Liver (tissue), 8 donors: ENCODE measurements at regions not wholly inside any gene's neighbourhood (a gene's known extent, or its start where the extent isn't known, plus 50 kb on each side); places are given as distances from the start of the nearest gene placed in this dataset.

ENCODE experiments used
- DNase-seq: peaks from one replicate; pipeline ENCODE4 v3.0.0-alpha.2; 2017; ENCODE audit warnings: low spot score
- H3K27ac ChIP-seq, 2 donors: one replicate each; pipeline ENCODE4 v1.7.0; 2013; ENCODE audit warnings: inconsistent platforms in 2 of 2, low read length in 2 of 2, control low read depth in 1 of 2, low read depth in 1 of 2, mild to moderate bottlenecking in 1 of 2
- H3K27me3 ChIP-seq, 4 donors: one replicate each; pipeline versions ENCODE4 v1.6.1 to v1.7.0; 2013; ENCODE audit warnings: low read length in 3 of 4, inconsistent platforms in 1 of 4, mild to moderate bottlenecking in 1 of 4, moderate library complexity in 1 of 4; ENCODE audit not compliant: control insufficient read depth in 4 of 4, insufficient read depth in 4 of 4
- H3K36me3 ChIP-seq, 4 donors: one replicate each; pipeline versions ENCODE4 v1.6.1 to v1.7.0; 2013; ENCODE audit warnings: low read length in 3 of 4, mild to moderate bottlenecking in 3 of 4, low read depth in 1 of 4, moderate library complexity in 1 of 4; ENCODE audit not compliant: control insufficient read depth in 4 of 4, insufficient read depth in 3 of 4
- H3K4me1 ChIP-seq, 4 donors: one replicate each; pipeline versions ENCODE4 v1.6.1 to v1.7.0; 2013; ENCODE audit warnings: low read length in 3 of 4, mild to moderate bottlenecking in 3 of 4, moderate library complexity in 1 of 4; ENCODE audit not compliant: control insufficient read depth in 4 of 4, insufficient read depth in 4 of 4
- H3K4me3 ChIP-seq, 3 donors: one replicate each; pipeline versions ENCODE4 v1.6.1 to v1.7.0; 2013; ENCODE audit warnings: low read length in 3 of 3, control low read depth in 1 of 3, low read depth in 1 of 3, mild to moderate bottlenecking in 1 of 3
- H3K9ac ChIP-seq, 2 donors: one replicate each; pipeline ENCODE4 v1.7.0; 2013; ENCODE audit warnings: low read length in 2 of 2, mild to moderate bottlenecking in 2 of 2, moderate library complexity in 2 of 2, control low read depth in 1 of 2, low read depth in 1 of 2
- H3K9me3 ChIP-seq, 4 donors: one replicate each; pipeline versions ENCODE4 v1.6.1 to v1.7.0; 2013; ENCODE audit warnings: low read length in 3 of 4; ENCODE audit not compliant: control insufficient read depth in 4 of 4
- EGR1 ChIP-seq, 2 donors: IDR thresholded peaks; 2 replicates each; pipeline ENCODE4 v1.6.1; 2016 to 2018; ENCODE audit warnings: antibody characterized with exemption in 2 of 2, low read depth in 2 of 2
- FOXA1 ChIP-seq: IDR thresholded peaks from 2 replicates; pipeline ENCODE4 v1.6.1; 2016; ENCODE audit warnings: antibody characterized with exemption
- FOXA2 ChIP-seq: IDR thresholded peaks from 2 replicates; pipeline ENCODE4 v1.6.1; 2016; ENCODE audit warnings: antibody characterized with exemption
- GABPA ChIP-seq, 2 donors: IDR thresholded peaks in 1 of 2; conservative IDR thresholded peaks in 1 of 2; 2 replicates each; pipeline ENCODE4 v1.6.1; 2016; ENCODE audit warnings: antibody characterized with exemption in 2 of 2, mild to moderate bottlenecking in 1 of 2, moderate library complexity in 1 of 2
- HNF4A ChIP-seq, 2 donors: conservative IDR thresholded peaks; 2 replicates each; pipeline ENCODE4 v1.6.1; 2016; ENCODE audit warnings: antibody characterized with exemption in 2 of 2, mild to moderate bottlenecking in 2 of 2
- HNF4G ChIP-seq: IDR thresholded peaks from 2 replicates; pipeline ENCODE4 v1.6.1; 2016; ENCODE audit warnings: antibody characterized with exemption
- JUND ChIP-seq, 2 donors: IDR thresholded peaks; 2 replicates each; pipeline ENCODE4 v1.6.1; 2016; ENCODE audit warnings: antibody characterized with exemption in 2 of 2
- NR2F2 ChIP-seq: IDR thresholded peaks from 2 replicates; pipeline ENCODE4 v1.6.1; 2016; ENCODE audit warnings: antibody characterized with exemption
- RAD21 ChIP-seq, 2 donors: IDR thresholded peaks; 2 replicates each; pipeline ENCODE4 v1.6.1; 2016; ENCODE audit warnings: antibody characterized with exemption in 2 of 2, mild to moderate bottlenecking in 2 of 2
- RXRA ChIP-seq, 2 donors: IDR thresholded peaks; 2 replicates each; pipeline ENCODE4 v1.6.1; 2017 to 2018; ENCODE audit warnings: antibody characterized with exemption in 2 of 2, mild to moderate bottlenecking in 1 of 2
- SP1 ChIP-seq: IDR thresholded peaks from 2 replicates; pipeline ENCODE4 v1.6.1; 2018; ENCODE audit warnings: antibody characterized with exemption, mild to moderate bottlenecking
- TAF1 ChIP-seq: conservative IDR thresholded peaks from 2 replicates; pipeline ENCODE4 v1.6.1; 2016; ENCODE audit warnings: antibody characterized with exemption, mild to moderate bottlenecking
- YY1 ChIP-seq: IDR thresholded peaks from 2 replicates; pipeline ENCODE4 v1.6.1; 2016; ENCODE audit warnings: antibody characterized with exemption, mild to moderate bottlenecking
- WGBS: extraction: QIAGEN DNeasy Blood & Tissue Kit; methylation state at CpG from one replicate; pipeline ENCODE4 v1.1.7; 2013; 5-methylcytosine and 5-hydroxymethylcytosine counted together
- TF ChIP-seq, protein P1 (sequence below): IDR thresholded peaks from 2 replicates; pipeline ENCODE4 v1.6.1; 2016; ENCODE audit warnings: antibody characterized with exemption
- TF ChIP-seq, protein P2 (sequence below): IDR thresholded peaks from 2 replicates; pipeline ENCODE4 v1.6.1; 2016; ENCODE audit warnings: antibody characterized with exemption
- TF ChIP-seq, protein P3 (sequence below): fragments of 150-350 bp; IDR thresholded peaks from 2 replicates; pipeline ENCODE4 v1.5.1; 2017; ENCODE audit warnings: improper control_type of control experiment, low read depth, low read length; ENCODE audit not compliant: missing input control
- TF ChIP-seq, protein P4 (sequence below): IDR thresholded peaks from 2 replicates; pipeline ENCODE4 v1.6.1; 2016; ENCODE audit warnings: antibody characterized with exemption
- TF ChIP-seq, protein P5 (sequence below): IDR thresholded peaks from 2 replicates; pipeline ENCODE4 v1.6.1; 2016; ENCODE audit warnings: antibody characterized with exemption, mild to moderate bottlenecking
- donor health status: healthy.
- donor health status: healthy.
- donor health status: healthy.
- donor health status: healthy.
- donor health status: healthy.

DNA sequence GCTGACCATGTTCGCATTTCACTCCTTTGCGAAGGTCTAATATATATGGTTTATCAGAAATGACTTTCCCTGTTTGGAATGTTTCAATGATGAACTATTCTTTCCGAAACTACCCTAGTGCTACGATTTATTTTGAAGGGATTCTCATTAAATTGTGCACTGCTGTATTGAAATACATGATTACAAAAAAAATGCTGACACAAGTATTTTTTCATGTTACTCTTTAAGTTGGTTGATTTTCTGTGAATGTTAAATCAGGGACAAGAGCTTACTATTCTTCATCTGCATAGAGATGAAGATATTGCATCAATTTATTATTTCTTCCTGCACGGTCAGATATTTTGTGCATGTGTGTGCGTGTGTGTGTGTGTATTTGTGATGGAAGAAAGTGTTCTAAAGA lies 731.5 kb upstream of the AGA start (continued):
- TF ChIP-seq, protein P1, sequence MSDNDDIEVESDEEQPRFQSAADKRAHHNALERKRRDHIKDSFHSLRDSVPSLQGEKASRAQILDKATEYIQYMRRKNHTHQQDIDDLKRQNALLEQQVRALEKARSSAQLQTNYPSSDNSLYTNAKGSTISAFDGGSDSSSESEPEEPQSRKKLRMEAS = no peak
- TF ChIP-seq FOXA1 (no peak), TAF1 (no peak), RAD21 (IDR thresholded peaks at IDR 0.05) (no peak), EGR1 (IDR thresholded peaks at IDR 0.05; ENCODE audit: low read depth in 2 of 2) (no peak), RXRA (IDR thresholded peaks at IDR 0.05) (no peak)
- TF ChIP-seq, protein P2, sequence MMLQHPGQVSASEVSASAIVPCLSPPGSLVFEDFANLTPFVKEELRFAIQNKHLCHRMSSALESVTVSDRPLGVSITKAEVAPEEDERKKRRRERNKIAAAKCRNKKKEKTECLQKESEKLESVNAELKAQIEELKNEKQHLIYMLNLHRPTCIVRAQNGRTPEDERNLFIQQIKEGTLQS = no peak
- TF ChIP-seq, protein P3, sequence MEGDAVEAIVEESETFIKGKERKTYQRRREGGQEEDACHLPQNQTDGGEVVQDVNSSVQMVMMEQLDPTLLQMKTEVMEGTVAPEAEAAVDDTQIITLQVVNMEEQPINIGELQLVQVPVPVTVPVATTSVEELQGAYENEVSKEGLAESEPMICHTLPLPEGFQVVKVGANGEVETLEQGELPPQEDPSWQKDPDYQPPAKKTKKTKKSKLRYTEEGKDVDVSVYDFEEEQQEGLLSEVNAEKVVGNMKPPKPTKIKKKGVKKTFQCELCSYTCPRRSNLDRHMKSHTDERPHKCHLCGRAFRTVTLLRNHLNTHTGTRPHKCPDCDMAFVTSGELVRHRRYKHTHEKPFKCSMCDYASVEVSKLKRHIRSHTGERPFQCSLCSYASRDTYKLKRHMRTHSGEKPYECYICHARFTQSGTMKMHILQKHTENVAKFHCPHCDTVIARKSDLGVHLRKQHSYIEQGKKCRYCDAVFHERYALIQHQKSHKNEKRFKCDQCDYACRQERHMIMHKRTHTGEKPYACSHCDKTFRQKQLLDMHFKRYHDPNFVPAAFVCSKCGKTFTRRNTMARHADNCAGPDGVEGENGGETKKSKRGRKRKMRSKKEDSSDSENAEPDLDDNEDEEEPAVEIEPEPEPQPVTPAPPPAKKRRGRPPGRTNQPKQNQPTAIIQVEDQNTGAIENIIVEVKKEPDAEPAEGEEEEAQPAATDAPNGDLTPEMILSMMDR = no peak

DNA sequence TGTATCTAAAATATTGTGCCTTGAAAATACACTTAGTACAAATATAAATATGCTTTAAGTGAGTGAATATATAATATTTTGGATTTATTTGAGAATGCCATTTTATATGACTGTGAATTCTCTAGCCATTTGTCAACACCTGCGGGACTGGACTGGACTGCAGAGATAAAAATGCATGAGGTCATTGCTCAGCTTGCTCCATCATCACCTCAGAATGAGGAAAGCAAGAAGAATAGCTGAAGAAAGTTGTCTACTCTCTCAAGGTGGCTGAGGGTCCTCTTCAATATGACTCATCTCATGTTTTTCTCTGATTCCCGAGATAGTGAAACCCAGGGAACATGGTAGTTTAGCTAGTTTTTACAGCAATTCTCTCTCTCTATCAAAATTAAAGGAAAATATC lies 732.5 kb upstream of the AGA start:
- TF ChIP-seq, protein P2 = no peak
- TF ChIP-seq, protein P4, sequence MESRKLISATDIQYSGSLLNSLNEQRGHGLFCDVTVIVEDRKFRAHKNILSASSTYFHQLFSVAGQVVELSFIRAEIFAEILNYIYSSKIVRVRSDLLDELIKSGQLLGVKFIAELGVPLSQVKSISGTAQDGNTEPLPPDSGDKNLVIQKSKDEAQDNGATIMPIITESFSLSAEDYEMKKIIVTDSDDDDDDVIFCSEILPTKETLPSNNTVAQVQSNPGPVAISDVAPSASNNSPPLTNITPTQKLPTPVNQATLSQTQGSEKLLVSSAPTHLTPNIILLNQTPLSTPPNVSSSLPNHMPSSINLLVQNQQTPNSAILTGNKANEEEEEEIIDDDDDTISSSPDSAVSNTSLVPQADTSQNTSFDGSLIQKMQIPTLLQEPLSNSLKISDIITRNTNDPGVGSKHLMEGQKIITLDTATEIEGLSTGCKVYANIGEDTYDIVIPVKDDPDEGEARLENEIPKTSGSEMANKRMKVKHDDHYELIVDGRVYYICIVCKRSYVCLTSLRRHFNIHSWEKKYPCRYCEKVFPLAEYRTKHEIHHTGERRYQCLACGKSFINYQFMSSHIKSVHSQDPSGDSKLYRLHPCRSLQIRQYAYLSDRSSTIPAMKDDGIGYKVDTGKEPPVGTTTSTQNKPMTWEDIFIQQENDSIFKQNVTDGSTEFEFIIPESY = no peak
- no peak for TF ChIP-seq FOXA2
- TF ChIP-seq FOXA1 = no peak
- TF ChIP-seq TAF1 = no peak
- TF ChIP-seq, protein P5, sequence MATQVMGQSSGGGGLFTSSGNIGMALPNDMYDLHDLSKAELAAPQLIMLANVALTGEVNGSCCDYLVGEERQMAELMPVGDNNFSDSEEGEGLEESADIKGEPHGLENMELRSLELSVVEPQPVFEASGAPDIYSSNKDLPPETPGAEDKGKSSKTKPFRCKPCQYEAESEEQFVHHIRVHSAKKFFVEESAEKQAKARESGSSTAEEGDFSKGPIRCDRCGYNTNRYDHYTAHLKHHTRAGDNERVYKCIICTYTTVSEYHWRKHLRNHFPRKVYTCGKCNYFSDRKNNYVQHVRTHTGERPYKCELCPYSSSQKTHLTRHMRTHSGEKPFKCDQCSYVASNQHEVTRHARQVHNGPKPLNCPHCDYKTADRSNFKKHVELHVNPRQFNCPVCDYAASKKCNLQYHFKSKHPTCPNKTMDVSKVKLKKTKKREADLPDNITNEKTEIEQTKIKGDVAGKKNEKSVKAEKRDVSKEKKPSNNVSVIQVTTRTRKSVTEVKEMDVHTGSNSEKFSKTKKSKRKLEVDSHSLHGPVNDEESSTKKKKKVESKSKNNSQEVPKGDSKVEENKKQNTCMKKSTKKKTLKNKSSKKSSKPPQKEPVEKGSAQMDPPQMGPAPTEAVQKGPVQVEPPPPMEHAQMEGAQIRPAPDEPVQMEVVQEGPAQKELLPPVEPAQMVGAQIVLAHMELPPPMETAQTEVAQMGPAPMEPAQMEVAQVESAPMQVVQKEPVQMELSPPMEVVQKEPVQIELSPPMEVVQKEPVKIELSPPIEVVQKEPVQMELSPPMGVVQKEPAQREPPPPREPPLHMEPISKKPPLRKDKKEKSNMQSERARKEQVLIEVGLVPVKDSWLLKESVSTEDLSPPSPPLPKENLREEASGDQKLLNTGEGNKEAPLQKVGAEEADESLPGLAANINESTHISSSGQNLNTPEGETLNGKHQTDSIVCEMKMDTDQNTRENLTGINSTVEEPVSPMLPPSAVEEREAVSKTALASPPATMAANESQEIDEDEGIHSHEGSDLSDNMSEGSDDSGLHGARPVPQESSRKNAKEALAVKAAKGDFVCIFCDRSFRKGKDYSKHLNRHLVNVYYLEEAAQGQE = no peak
- TF ChIP-seq YY1 = no peak
- TF ChIP-seq HNF4A (conservative IDR thresholded peaks at IDR 0.05) = no peak
- TF ChIP-seq, protein P1 = no peak
- no peak for TF ChIP-seq RXRA (IDR thresholded peaks at IDR 0.05)
- TF ChIP-seq HNF4G = no peak
- TF ChIP-seq, protein P3 = no peak
- TF ChIP-seq JUND (IDR thresholded peaks at IDR 0.05) = no peak
- no peak for TF ChIP-seq SP1
- TF ChIP-seq GABPA (IDR thresholded peaks at IDR 0.05 in 1 of 2, conservative IDR thresholded peaks at IDR 0.05 in 1 of 2) = no peak
- TF ChIP-seq EGR1 (IDR thresholded peaks at IDR 0.05; ENCODE audit: low read depth in 2 of 2) = no peak
- no peak for TF ChIP-seq NR2F2
- no peak for TF ChIP-seq RAD21 (IDR thresholded peaks at IDR 0.05)
- no peak for DNase-seq
- no peak overlapping the region for H3K4me3 ChIP-seq
- H3K9me3 ChIP-seq = no peaks in the 10 kb centered on the region
- H3K36me3 ChIP-seq = no peaks in the 10 kb centered on the region
- no peaks in the 10 kb centered on the region for H3K27me3 ChIP-seq
- H3K9ac ChIP-seq = no peak overlapping the region
- no peaks in the 10 kb centered on the region for H3K4me1 ChIP-seq
- H3K27ac ChIP-seq = no peak overlapping the region
- WGBS = 80% methylated on average over 2 of the region's 2 CpGs
